HG03045 (cell line): ENCODE measurements at regions not wholly inside any gene's neighbourhood (a gene's known extent, or its start where the extent isn't known, plus 50 kb on each side); places are given as distances from the start of the nearest gene placed in this dataset.

Experiments used
- ATAC-seq: cut with Tn5 transposase; IDR thresholded peaks from one replicate; pipeline ENCODE4 v1.9.1; 2021; ENCODE audit warnings: mild to moderate bottlenecking, moderate library complexity; ENCODE audit not compliant: unreplicated experiment

DNA sequence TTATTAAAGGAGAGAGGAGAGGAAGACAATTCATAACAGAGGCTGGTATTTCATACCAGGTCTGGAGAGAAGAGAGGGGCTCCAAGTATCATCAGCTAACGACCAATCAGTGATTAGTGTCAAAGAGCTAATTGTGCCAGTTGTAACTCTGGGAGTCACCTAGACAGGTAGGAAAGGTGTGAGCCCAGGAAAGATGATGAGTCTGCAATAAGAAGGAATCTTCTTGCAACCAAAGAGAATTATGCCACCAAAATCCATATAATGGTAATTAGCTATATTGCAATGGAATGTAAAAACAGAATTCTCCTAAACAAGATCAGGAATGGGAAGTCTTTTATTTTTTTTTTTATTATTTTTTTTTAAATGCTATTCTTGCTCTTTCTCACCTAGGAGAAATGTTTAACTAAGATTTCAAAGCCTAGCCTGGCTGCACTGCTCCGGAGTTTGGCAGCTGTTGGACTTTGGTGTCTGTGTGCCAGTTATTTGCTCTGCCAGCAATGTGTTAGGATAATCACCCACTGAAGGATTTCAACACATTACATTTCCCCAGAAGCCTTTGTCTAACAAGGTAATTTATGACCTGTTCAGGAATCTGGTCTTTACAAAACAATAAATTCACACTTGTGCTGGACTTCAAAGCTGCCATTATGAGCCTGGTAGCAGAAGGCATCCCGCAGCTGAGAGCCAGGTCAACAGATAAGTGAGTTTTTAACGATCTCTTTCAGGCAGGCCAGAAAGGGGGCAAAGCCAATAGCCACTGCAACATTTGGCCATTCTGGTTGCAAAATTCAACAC, 89.4 kb downstream of the FOXB1 start:
- no peak for ATAC-seq

DNA sequence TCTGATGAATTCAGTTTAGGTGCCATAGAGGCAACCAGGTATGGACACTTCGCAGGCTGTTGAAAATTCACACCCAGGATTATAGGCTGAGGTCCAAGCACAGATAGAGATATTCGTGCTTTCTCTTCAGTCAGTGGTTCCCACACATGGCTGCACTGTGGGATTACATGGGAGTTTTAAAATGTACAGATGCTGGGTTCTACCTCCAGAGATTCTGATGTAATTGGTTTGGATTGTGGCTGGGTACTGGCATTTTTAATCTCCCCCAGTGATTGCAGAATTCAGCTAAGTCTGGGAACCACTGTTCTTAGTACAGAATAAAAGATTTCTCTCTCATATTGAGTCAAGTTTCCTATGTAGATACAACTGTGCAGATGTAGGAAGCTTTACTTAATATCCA, 91.6 kb downstream of the FOXB1 start:
- ATAC-seq = no peak

DNA sequence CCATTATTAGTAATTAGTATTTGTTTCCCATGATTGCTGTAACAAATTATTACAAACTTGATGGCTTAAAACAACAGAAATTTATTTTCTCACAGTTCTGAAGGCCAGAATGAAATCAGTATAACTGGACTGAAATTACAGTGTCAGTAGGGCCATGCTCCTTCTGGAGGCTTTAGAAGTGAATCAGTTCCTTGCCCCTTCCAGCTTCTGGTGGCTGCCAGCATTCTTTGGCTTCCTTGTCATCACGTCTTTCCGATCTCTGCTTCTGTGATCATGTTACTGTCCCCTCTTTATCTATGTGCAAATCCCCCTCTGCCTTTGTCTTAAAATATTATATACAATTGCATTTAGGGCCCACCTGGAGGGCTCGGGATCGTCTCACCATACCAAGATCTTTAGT, 92.0 kb downstream of the FOXB1 start:
- no peak for ATAC-seq

DNA sequence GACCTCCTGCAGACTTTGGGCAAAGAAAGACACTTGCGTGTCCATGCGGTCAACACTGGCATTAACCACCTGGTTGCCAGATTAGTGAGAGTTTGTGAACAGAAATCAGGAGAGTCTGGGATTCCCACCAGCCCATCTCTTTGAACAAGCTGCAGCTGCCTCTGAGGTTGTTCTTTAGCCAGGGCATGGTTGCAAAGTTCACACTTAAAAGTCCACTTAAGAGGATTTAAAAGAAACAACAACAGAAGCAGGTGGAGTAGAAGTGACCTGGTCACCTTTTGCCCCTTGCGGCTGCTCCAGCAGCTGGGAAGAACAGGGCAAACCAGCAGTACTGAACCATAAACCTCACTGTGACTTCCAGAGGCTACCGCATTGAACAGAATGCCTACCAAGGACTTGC, 97.3 kb downstream of the FOXB1 start:
- ATAC-seq = no peak

DNA sequence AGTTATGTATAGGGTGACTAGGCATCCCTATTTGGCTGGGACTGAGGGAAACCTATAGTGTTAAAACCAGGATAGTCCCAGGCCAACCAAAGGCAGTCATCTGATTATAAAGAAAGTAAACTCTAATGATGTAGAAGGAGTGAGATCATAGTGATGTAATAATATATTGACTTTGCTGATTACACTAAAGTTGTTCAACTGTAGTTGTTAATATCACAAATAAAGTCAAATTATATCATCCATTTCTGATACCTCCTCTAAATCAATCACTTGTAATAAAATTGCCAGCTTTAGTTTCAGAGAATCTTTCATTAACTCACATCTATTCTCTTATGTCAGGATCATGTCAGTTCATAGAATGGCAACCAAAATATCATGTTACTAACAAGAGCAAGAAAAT, 98.6 kb downstream of the FOXB1 start:
- ATAC-seq = no peak

DNA sequence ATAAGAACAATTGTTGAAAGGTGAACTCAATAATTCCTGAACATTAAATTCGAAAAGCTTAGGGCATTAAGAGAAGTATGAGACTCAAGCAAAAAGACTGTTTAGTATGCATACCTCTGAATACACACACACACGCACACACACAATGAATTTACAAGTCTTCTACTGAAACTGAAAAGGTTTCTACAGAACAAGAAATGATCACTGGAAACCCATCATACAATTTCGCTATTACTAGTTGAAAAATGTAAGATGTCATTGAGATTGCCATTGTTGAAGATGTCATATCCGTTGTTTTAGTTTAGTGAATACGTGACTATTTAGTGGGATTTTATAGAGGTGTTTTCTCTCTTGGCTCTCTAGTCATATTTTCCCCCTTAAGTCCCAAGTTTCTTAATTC, 106.8 kb downstream of the FOXB1 start:
- no peak for ATAC-seq

DNA sequence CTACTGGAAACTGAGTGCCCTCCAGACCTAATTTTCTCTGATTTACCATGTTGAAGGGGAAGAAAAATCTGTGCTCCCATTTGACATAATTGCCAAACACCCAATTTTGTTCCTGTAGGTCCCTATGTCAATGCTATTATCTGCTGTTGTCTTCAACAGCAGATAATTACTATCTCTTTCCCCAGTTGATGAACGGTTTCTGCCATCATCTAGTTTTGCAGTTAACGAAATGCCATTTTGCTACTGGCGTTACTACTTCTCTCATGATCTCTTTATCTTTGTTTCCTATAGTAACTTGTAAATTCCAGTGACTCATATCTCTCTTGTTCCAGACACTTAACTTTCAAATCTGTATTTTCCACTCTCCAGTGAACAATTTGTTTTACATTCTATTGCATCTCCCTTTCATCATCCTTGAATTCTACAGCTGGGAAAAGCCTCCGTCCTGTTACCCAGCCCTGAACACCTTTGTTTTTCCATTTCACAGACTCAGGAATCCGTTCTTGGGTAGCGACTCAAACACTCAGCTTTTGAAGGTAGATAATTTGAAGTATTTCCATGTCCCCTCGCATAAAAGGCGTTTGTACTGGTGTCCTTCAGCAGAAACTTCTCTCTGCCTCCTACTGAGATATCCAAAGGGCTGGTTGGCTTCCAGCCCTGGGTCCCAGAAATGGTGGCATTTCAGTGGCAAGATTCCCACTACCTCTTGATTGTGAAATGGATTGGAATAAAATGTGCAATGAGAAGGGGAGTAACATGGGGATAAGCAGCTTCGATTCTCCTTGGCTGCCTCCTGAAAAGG, 111.7 kb downstream of the FOXB1 start:
- no peak for ATAC-seq

DNA sequence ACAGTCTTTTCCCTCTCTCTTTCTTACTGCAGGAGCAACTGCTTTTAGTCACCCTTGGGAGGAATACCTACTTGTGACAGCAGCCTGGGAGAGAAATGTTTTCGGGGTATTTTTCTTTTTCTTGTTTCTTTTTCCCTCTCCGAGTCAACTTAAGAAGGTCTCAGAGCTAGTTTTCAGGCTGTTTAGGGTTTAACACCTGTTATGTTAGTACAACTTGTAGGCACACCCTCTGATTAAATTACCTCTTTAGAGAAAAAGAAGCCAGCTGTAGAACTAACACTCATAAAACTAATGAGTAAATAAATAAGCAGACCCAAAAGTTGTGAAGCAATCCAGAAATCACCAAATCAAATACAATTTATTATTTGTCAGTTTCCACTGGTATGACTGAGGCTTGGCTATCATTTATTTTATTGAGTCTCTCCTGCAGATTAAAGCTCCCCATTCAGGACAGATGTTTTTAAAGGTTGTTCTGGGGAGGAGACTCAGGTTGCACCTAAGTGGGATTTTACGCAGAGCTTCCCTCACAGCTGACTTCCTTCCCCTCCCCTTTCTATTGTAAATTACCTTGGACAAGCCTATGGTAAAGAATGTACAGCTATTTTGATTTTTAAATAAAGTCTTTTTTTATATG, 112.5 kb downstream of the FOXB1 start:
- no peak for ATAC-seq

DNA sequence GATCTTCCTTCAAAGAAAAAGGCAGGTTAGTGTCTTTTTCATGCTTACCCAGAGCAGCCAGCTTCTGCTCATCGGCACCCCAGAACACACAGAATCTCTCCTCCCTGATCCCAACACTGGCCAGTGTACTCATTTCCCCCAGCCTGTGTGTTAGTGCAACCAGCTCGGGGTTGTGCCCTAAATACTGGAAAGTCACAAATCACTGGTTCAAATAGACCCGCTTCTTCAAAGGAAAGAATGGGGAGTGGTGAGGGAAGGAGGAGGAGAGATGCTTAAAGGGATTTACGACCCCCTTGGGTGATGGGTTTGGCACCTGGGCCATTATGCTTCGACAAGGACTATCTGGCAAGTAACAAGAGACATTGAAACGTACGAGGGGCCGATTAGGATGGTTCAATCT, 114.0 kb downstream of the FOXB1 start:
- no peak for ATAC-seq

DNA sequence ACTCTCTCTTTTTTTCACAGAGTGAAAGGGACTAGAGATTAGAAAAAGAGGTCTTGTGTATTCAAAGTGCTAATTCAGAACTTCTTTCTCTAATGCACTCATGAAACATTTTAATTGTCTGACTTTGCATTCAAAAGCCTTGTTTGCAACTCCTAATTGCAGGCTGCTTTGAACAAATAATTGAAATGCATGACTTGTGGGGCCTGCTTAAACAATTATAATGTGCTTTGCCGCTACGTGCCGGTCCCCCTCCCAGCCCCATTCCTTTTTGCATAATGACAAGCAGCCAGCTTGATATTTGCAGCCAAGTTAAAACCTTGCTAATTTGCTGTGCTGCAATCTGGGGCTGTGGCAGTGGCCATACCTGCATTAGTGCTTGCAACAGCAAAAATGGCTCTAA, 114.5 kb downstream of the FOXB1 start:
- ATAC-seq = no peak

DNA sequence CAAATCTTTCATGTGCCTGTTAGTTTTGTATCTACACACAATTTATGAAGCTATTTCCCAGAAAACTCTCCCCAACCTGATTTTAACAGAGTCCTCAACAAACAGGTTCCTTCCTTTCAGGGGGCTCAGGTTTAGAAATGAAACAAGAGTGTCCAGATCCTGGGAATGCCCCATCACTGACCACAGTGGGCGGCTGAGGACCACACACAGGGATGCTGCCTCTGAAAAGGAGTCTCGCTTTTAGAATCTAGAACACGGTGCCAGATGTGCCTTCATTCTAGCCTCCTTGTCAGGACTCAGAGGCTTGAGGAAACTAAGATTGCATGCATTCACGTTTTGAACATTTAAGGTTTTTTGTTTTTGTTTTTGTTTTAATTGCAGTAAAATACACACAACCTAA, 115.0 kb downstream of the FOXB1 start:
- ATAC-seq = no peak

DNA sequence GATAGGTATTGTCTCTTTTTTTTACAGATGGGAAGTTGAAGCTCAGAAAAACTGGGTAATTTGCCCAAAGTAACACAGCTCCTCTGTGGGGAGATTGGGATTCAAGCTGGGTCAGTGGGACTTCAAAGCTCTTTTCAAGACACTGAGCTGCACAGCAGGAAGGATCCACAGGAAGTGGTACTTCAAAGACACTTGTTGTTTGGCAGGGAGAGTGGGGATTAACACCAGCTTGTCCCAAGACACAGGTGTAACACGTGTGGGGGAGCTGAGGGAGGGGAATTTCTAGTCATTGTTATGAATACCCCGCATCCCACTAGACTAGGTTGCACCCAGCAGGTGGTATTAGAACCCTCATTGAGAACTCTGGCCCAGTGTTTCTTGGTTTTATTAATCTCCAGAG, 116.0 kb downstream of the FOXB1 start:
- ATAC-seq = no peak

DNA sequence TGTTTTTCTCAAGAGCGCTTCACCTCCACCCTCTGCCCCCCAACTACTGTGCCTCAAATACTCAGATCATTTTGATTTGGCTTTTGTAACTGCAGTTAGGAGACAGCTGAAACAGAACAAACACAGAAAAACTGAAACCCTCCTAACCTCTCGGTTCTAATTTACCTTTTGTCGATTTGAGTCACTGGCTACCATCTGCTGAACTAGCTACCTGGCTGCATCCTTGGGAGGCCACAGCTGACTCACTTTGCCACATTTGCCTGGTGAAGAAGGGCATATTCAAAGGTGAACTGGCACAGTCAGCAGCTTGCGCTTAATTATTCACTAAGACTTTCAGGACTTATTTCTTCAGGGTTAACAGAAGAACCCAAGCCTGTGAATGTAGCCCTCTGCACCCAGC, 117.7 kb downstream of the FOXB1 start:
- no peak for ATAC-seq

DNA sequence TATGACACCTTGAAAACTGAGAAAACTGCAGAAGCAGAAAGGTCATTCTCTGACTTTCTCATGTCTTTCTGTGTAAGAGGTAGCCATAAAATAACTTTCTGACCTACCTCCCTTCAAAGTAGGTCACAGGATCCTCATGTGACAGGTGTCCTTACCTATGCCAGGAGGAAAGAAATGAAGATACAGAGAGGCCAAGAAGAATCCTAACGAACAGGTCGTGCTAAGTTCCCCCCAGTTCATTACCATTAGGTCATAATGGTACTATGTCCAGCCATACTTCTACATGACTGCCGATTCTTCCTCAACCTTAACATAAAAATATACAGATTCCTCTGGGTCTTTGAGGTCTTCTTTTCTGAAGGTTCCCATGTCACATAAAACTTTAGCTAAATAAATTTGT, 118.6 kb downstream of the FOXB1 start:
- ATAC-seq = no peak

DNA sequence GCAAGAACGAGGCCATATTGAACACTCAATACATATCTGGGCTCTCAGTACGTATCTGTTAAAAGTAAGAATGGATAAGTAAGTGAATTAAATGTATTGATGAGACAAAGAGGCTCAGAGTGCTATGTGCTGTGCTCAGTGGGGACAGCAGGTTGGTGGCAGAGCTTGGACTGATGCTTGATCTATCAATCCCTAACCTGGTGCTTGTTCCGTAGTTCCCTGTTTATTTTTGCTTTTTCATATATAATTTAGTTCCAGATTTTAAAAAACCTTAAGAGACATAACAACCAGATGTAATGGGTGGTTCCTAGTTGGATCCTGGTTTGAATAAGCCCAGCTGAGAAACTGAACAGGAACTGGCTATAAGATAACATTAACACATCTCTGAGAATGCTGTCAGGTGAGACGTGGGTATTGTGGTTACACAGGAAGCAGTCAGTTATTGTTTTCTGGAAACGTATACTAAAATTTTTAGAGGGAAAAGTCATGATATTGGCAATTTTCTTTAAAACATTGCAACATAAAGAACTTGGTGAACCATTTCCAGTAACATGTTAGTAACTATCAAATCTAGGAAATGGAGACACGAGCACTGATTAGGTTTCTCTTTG, 120.5 kb downstream of the FOXB1 start:
- ATAC-seq = no peak

DNA sequence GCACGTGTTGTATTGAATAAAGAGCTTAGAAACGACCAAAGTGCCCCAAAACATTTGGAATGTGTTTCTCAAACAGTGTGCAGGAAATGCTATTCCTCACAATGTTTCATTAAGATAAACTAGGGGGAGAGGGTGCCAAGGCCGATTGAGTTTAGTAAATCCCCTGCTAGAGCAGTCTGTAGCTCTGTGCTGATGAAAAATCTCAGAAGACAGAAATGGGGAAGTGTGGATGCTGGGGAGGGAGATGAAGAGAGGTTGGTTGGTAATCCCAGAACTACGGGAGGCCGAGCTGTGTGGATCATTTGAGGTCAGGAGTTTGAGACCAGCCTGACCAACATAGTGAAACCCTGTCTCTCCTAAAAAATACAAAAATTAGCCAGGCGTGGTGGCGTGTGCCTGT, 121.2 kb downstream of the FOXB1 start:
- ATAC-seq = no peak

DNA sequence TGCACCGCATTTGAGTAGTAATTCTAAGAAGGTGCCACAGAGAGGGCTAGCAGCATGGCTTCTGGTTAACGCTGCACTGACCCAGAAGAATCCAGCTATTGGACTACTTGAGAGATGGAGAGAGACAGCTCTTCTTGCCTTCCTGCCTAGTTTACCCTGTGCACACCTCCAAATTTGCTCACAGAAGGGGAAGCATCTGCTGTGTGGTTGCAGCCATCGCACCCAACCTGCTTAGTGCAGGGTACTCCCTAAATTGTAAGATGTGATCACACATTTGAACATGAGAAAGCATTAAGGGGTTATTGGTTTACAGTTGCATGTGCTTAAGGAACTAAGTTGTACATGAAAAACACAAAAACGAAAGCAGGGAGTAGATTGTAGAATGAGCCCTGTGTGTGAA, 122.1 kb downstream of the FOXB1 start:
- ATAC-seq = no peak

DNA sequence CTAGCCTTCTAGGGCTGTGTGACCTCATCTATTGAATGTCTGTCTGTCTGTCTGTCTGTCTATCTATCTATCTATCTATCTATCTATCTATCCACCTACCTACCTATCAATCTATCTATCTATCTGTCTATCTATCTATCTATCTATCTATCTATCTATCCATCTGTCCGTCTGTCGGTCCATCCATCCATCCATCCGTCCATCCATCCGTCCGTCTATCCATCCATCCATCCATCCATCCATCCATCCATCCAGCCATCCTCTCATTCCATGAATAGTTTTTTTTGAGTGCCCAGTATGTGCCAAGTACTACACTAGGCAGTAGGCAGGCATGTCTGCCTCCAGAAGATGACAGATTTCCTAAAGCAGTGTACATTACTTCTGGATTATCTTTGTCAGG, 122.5 kb downstream of the FOXB1 start:
- no peak for ATAC-seq

DNA sequence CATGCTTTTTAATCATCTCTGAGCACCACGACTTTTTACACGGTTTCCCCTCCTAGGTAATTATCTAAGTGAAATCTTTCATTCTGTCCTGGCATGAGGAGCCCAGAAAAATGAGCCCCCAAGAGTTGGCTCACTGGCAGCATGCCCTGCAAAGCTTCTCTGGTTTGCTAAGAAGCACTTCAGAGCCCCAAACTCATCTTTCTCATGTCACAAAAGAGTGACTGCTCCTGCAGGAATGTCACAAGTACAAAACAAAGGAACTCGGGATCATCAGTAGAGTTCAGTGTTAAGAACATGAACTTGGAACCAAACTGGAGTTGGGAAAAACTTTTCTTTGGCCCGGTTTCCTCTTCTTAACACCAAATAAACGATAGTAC, 123.9 kb downstream of the FOXB1 start:
- no peak for ATAC-seq

DNA sequence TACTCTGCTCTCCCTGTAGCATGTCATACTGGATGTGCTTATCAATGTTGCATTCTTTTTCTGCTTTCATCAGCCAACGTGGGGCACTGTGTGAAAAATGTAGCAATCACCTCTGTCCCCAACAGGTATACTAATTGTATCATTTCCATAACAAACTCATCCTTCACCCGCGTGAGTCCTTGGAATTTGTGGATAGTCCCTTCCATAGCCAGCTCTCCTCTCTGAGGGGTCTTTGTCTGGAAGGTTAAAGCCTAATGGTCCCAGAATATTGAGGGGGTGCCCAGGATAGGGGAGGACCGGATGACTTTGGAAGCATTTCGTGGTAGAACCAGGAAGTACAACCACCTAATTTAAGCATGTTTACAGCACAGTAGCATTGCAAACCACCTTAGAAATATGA, 124.6 kb downstream of the FOXB1 start:
- ATAC-seq = no peak

DNA sequence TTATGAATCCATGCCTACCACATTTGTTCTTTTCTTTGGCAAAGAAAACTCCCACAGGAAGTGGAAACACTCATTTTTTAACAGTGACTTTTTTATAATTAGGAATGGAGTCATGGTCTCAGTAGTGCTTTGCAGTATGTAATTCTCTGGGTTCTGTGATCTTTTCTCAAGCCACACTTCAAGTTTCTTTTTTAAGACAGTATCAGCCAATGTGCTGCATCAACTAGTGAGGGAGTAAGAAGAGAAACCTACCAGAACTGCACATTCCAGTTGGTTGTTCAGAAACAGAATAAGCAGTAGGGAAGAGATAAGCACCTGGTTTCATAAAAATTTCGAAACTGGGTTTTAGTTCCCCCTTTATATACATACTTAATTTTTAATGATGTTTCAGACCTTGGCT, 126.3 kb downstream of the FOXB1 start:
- ATAC-seq = no peak

DNA sequence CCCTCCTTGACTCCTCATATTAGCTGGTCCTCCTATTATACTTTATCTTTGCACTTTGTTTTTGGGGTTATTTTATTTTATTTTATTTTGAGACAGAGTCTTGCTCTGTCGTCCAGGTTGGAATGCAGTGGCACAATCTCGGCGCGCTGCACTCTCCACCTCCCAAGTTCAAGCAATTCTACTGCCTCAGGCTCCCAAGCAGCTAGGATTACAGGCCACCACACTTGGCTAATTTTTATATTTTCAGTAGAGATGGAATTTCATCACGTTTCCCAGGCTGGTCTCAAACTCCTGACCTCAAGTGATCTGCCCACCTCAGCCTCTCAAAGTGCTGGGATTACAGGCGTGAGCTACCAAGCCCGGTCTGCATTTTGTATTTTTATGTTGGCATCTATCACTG, 126.7 kb downstream of the FOXB1 start:
- no peak for ATAC-seq
